ENCODE measurements at regions not wholly inside any gene's neighbourhood (a gene's known extent, or its start where the extent isn't known, plus 50 kb on each side); places are given as distances from the start of the nearest gene placed in this dataset.
"Not testable (repeated sequence)": the region's sequence is repeated elsewhere in the genome, so short reads cannot be mapped to it uniquely, and the experiment has no call there.

DNA sequence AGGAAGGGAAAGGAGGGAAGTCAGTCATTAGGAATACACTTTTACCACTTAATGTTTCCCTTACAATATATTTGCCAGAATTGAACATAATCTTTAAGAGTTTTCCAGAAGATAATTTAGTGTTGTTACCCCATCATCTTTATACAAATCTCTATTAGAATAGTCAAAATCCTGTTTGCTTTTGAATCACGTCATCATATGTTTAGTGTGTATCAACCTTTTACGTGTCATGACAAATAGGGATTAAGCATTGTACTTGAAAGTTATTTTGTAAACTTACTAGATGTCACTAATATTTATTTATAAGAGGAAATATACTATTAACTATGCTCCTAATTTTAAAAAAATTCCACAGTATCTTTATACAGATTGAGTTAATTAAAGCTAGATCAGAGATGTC, 1899.5 kb downstream of the MAT2B start:
- no peaks in the 10 kb centered on the region for H3K4me1 Mint-ChIP-seq
- no peak overlapping the region for H3K27ac Mint-ChIP-seq
- no peaks in the 10 kb centered on the region for H3K36me3 Mint-ChIP-seq
- ATAC-seq, result no peak
- H3K4me3 Mint-ChIP-seq, result no peak overlapping the region
- no peaks in the 10 kb centered on the region for H3K9me3 Mint-ChIP-seq
- no peaks in the 10 kb centered on the region for H3K27me3 Mint-ChIP-seq

DNA sequence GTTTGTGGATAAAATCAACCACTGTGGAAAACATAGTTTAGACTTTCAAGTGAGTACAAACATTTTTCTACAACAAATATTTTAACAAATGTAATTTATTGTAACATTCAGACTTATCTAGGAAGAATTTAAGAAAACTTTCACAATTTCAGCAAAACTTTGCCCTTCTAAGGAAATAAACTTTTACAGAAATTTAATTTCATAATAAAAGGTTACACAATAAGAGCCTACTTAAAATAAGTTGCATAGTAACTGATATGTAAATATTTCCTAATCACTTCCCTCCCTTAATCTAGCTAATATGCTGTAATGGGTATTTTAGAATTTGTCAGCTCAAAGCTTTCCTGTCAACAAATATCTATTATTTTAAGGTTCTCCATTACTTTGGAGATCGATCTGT, 1899.9 kb downstream of the MAT2B start:
- no peak overlapping the region for H3K27ac Mint-ChIP-seq
- no peaks in the 10 kb centered on the region for H3K9me3 Mint-ChIP-seq
- no peaks in the 10 kb centered on the region for H3K27me3 Mint-ChIP-seq
- no peak overlapping the region for H3K4me3 Mint-ChIP-seq
- no peaks in the 10 kb centered on the region for H3K4me1 Mint-ChIP-seq
- no peak for ATAC-seq
- H3K36me3 Mint-ChIP-seq, result no peaks in the 10 kb centered on the region

DNA sequence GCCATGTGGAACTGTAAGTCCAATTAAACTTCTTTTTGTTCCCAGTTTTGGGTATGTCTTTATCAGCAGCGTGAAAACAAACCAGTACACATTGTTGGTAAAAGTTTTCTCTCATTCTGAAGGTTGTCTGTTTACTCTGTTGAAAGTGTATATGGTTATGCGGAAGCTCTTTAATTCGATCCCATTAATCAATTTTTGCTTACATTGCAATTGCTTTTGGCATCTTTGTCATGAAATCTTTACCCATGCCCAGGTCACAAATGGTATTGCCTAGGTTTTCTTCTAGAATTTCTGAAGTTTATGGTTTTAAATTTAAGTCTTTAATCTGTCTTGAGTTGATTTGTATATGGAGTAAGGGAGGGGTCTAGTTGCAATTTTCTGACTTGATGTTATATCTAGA, 1901.9 kb downstream of the MAT2B start:
- no peak overlapping the region for H3K4me3 Mint-ChIP-seq
- no peak for ATAC-seq

DNA sequence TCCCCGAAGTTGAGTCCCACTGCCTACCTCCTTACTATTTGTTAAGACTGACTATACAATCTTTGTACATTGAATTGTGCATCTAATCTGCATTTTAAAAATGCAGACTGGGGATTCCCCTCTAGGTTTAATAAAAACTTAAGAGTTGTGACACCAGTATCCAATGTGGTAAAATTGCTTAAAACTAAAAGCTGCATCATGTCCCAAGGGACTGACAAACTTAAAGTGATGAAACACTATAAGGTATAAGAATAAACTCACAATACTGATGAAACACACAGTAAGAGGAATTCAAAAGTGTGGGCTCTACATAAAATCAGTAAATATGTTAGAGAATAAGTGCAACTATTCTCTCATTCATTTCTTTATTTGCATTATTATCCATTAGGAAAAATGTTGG, 1905.1 kb downstream of the MAT2B start:
- no peak for ATAC-seq
- H3K36me3 Mint-ChIP-seq, result no peaks in the 10 kb centered on the region
- no peak overlapping the region for H3K27ac Mint-ChIP-seq
- no peaks in the 10 kb centered on the region for H3K27me3 Mint-ChIP-seq
- no peaks in the 10 kb centered on the region for H3K4me1 Mint-ChIP-seq
- peaks cover 6% of the 10 kb centered on the region for H3K9me3 Mint-ChIP-seq
- H3K4me3 Mint-ChIP-seq, result no peak overlapping the region

More for the DNA sequence above, 1901.9 kb downstream of the MAT2B start:
- H3K9me3 Mint-ChIP-seq, result no peaks in the 10 kb centered on the region
- no peaks in the 10 kb centered on the region for H3K36me3 Mint-ChIP-seq
- no peaks in the 10 kb centered on the region for H3K4me1 Mint-ChIP-seq
- no peak overlapping the region for H3K27ac Mint-ChIP-seq
- no peaks in the 10 kb centered on the region for H3K27me3 Mint-ChIP-seq

DNA sequence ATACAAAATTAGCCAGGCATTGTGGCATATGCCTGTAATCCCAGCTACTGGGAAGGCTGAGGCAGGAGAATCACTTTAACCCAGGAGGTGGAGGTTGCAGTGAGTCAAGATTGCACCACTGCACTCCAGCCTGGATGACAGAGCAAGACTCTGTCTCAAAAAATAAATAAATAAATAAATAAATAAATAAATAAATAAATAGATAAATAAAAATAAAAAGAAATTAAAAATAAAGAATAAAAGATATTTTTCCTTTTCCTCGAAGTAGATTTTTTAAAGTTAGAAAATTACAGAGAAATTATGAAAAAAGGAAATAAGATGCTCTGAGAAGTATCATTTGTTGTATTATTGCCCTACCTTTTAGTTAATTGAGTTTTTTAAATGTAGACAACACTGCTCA, 1906.1 kb downstream of the MAT2B start:
- ATAC-seq, H3K4me1 Mint-ChIP-seq, H3K36me3 Mint-ChIP-seq, H3K27me3 Mint-ChIP-seq, H3K27ac Mint-ChIP-seq, H3K4me3 Mint-ChIP-seq, H3K9me3 Mint-ChIP-seq: not testable (repeated sequence)

DNA sequence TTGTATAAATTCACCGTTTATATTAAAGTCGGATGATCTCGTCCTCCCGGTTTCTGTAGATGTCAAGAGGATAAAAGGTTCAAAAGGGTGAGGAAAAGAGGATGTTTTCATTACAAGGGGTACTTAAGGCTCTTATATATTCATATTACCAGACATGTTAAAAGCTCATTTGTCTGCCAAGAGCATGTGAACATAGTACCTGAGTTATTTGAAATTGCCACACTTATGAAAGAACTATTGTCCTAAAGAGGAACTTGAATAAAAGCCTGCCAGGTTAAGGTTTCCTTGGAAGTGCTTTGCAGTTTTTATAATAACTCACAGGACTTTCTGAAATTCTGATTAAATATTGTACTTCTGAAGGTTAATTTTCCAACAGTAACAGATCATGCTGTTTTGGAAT, 1915.1 kb downstream of the MAT2B start:
- Mint-ChIP-seq H3K4me1 (no peaks in the 10 kb centered on the region), H3K27ac (no peak overlapping the region), H3K27me3 (no peaks in the 10 kb centered on the region), H3K36me3 (no peaks in the 10 kb centered on the region), H3K4me3 (no peak overlapping the region), H3K9me3 (peaks cover under 1% of the 10 kb centered on the region)
- no peak for ATAC-seq

DNA sequence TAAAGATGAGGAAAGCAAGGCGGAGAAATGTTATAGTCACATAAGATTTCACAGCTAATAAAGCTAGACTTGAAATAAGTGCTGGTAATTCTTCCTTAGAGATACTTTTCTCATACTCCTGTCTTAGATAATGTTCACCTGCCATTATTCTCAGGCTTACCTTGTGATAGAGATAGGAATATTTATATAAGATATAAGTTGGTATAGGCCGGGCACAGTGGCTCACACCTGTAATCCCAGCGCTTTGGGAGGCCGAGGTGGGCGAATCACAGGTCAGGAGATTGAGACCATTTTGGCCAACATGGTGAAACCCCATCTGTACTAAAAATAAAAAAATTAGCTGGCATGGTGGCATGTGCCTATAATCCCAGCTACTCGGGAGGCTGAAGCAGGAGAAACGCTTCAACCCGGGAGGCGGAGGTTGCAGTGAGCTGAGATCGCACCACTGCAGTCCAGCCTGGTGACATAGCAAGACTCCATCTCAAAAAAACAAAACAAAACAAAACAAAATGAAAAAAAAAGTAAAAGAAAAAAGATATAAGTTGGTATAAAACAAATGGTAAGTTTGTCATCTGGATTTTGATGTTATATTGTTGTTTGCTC, 1918.4 kb downstream of the MAT2B start:
- Mint-ChIP-seq H3K27me3 (no peaks in the 10 kb centered on the region), H3K4me3 (no peak overlapping the region), H3K36me3 (no peaks in the 10 kb centered on the region), H3K9me3 (peaks cover 6% of the 10 kb centered on the region), H3K4me1 (no peaks in the 10 kb centered on the region), H3K27ac (no peak overlapping the region)
- ATAC-seq, result no peak

DNA sequence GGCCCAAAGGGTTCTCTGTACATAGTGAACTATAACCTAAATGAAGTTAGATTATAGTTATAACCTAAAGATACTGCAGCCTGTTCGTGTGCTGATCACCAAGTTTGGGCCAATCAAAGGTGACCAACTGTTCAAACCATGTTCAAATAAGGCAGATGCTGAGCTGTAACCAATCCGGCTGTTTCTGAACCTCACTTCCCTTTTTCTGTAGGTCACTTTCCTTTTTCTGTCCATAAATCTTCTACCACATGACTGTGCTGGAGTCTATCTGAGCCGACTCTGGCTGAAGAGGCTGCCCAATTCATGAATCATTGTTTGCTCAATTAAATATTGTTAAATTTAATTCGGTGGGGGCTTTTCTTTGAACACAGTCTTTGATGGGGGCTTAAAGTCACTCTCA, 1920.2 kb downstream of the MAT2B start:
- Mint-ChIP-seq H3K27ac (no peak overlapping the region), H3K4me1 (no peaks in the 10 kb centered on the region), H3K36me3 (no peaks in the 10 kb centered on the region), H3K9me3 (peaks cover 6% of the 10 kb centered on the region), H3K27me3 (no peaks in the 10 kb centered on the region), H3K4me3 (no peak overlapping the region)
- ATAC-seq, result no peak

DNA sequence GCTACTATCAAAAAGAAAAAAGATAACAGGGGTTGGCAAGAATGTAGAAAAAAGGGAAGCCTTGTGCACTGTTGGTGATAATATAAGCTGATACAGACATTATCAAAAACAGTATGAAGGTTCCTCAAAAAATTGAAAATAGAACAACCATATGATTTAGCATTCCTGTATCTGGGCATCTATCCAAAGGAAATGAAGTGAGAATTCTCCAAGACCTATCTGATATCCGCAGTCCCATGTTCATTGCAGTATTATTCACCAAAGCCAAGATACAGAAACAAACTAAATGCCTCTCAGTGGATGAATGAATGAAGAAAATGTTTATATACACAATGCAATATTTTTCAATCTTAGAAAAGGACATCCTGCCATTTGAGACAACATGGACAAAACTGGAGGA, 1943.3 kb downstream of the MAT2B start:
- Mint-ChIP-seq H3K36me3 (no peaks in the 10 kb centered on the region), H3K4me1 (no peaks in the 10 kb centered on the region), H3K4me3 (no peak overlapping the region), H3K27me3 (no peaks in the 10 kb centered on the region), H3K27ac (no peak overlapping the region), H3K9me3 (peaks cover 6% of the 10 kb centered on the region)
- ATAC-seq, result no peak

DNA sequence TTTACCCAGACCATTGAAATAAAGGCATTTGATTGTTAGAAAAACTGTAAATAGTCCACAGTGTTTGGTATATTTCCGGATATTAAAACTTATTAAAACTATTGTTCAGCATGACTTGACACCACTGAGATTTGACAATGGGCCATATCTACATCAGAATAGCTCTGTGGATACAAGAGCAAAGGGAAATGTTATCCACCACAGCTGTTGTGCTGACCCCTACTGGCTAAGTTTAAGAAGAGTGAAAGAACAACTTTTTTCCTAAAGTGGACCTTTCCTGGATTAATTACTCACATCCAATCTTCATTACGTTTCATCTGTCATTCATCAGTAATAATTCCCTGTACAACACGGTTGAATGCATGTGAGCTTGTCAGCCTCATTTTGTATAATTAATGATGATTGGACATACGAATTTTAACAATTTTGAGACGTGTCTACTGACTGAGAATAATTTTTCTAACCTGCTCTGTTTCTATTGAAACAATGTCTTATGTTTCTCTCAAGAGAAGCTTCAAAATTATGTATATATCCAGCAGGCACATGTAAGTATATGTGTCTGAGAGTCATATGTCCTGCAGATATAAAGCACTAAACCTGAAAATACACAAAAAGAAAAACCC, 1952.6 kb downstream of the MAT2B start:
- Mint-ChIP-seq H3K4me1 (no peaks in the 10 kb centered on the region), H3K4me3 (no peak overlapping the region), H3K36me3 (no peaks in the 10 kb centered on the region), H3K27me3 (no peaks in the 10 kb centered on the region), H3K27ac (no peak overlapping the region), H3K9me3 (no peaks in the 10 kb centered on the region)
- ATAC-seq, result no peak

DNA sequence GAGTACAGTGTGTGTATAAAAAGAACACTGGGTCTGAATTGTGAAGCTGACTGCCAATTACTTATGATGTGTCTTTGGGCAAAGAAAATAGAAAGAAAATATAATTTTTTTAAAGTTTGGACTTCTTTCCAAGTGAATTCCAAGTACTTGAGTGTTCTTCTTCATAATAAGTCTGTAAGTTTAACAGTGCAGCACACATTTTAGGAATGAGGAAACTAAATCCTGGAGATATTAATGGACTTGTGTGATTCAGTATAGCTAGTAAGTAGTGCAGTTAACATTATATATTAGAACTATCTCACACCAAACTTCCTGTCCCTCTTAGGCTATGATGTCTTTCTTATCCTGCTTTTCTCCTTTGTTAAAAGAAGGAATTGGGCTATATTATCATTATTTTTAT, 1953.8 kb downstream of the MAT2B start:
- no peaks in the 10 kb centered on the region for H3K4me1 Mint-ChIP-seq
- no peak overlapping the region for H3K4me3 Mint-ChIP-seq
- H3K27me3 Mint-ChIP-seq, result no peaks in the 10 kb centered on the region
- H3K27ac Mint-ChIP-seq, result no peak overlapping the region
- H3K9me3 Mint-ChIP-seq, result no peaks in the 10 kb centered on the region
- ATAC-seq, result no peak
- no peaks in the 10 kb centered on the region for H3K36me3 Mint-ChIP-seq

DNA sequence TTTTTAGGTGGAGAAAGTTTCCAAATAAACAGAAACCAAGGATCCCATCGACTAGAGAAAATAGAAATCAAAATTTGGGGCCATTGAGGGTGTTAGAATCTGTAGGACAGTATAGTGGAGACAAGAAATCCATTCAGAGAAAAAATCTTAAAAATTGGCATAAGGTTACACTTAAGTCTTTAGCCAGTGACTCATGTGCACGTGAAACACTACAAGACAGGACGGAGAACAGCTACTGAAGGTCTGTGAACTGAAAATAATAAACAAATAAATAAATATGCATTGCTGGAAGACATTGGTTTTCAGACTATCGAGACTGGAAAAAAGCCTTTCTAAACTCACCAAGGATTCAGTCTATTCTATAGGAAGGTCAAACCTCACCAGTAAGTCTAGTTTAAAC, 1955.5 kb downstream of the MAT2B start:
- Mint-ChIP-seq H3K4me1 (no peaks in the 10 kb centered on the region), H3K4me3 (no peak overlapping the region), H3K36me3 (no peaks in the 10 kb centered on the region), H3K27me3 (no peaks in the 10 kb centered on the region), H3K27ac (no peak overlapping the region), H3K9me3 (peaks cover 3% of the 10 kb centered on the region)
- ATAC-seq, result no peak

DNA sequence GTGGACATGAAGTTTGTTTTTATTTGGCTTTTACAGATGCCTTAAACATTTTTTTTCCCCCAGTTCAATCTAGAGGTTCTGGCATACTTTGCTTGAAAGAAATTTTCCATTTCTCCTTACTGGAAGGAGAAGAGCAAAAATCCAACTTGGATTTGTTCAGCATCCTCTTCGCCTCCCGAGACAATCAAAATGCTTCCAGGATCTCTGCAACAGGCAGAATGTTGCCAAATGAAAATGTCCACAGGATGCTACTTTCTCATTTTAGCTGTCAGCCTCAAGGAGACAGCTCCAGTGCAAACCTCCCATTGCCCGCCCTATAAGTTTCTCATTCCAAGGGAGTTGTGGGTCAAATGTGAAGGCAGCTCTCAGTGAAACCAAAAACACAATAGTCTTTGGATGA, 1972.1 kb downstream of the MAT2B start:
- no peaks in the 10 kb centered on the region for H3K4me1 Mint-ChIP-seq
- no peak for ATAC-seq
- no peaks in the 10 kb centered on the region for H3K9me3 Mint-ChIP-seq
- no peak overlapping the region for H3K4me3 Mint-ChIP-seq
- no peaks in the 10 kb centered on the region for H3K36me3 Mint-ChIP-seq
- H3K27ac Mint-ChIP-seq, result no peak overlapping the region
- no peaks in the 10 kb centered on the region for H3K27me3 Mint-ChIP-seq

DNA sequence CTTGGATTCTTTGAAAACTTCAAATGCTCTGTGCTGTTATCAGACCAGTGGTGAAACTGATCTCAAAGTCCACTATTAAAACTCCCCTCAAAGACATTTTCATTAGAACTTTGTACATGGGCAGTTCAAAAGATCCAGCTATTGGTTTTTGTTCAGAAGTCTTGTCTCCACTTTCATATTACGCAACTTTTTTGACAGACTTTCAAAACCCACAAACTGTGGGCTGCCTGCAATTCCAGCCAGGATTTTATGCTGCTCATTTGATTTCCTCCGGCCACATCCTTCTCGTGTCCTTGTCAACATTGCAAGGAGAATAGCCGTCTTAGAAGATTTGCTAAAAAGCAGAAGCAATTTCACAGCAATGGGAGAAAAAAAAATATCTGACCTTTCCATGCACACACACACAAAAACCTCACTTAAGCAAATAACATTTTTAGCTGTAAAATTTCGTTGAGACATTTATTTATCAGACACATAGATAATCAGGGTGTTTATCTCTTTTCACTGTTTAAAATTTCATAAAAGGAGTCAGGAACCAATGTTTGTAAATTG, 1990.5 kb downstream of the MAT2B start:
- H3K27me3 Mint-ChIP-seq, result no peaks in the 10 kb centered on the region
- no peak overlapping the region for H3K27ac Mint-ChIP-seq
- H3K36me3 Mint-ChIP-seq, result no peaks in the 10 kb centered on the region
- no peaks in the 10 kb centered on the region for H3K9me3 Mint-ChIP-seq
- no peak for ATAC-seq
- H3K4me3 Mint-ChIP-seq, result no peak overlapping the region
- no peaks in the 10 kb centered on the region for H3K4me1 Mint-ChIP-seq

DNA sequence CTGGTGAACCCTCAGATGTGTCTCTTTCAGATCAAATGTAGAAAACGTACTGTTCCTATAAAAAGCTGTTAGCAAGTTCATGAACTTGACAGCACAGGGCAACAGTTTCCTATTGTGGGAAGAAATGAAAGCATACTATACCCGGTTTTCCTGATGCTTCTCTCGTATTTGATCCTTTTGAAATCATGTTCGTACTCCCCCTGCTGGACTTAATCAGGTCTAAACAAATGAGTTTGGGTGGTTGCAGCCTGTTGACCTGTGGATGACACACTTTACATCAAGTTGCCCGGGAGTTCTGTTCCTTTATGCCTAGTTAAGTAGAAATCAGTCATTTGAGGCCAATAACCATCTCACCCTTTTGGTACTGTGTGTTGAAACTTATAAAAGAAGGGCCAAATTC, 1992.3 kb downstream of the MAT2B start:
- H3K36me3 Mint-ChIP-seq, result no peaks in the 10 kb centered on the region
- no peaks in the 10 kb centered on the region for H3K27me3 Mint-ChIP-seq
- ATAC-seq, result no peak
- H3K27ac Mint-ChIP-seq, result no peak overlapping the region
- no peaks in the 10 kb centered on the region for H3K4me1 Mint-ChIP-seq
- H3K9me3 Mint-ChIP-seq, result no peaks in the 10 kb centered on the region
- no peak overlapping the region for H3K4me3 Mint-ChIP-seq

DNA sequence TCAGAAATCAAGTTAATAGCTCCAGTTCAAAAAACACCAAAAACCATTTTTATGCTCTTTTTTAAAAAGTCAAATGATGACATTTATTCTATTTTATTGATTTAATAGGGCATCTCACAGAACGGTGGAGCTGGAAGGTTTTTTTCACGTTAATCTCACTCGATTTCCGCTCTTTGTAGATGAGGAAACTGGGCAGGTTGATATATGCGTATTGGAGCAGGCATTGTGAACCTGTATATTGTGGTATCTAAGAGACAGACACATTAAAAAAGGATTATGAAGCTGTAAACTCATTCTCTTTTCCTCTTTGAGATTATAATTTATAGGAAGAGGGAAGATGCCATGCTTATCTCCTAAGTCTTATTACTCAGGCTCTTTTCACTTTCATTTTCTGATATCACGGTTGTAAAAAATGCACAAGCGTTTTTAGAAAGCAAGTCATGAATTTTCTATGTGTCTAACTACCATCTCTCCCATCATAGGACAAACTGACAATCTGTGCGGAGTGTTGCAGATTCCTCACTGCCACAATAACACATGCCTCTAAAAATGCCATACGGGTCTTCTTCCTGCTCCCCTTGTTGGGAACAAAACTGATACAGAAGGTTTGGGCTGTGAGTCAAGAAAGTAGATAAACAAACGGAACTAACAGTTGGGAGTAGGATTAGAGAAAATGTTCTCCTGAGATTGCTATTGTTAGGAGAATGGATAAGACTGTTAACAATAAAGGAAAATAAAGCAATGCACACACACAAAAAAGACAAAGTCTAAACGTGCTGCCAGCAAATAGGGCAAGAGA, 1997.7 kb downstream of the MAT2B start:
- H3K9me3 Mint-ChIP-seq, result peaks cover 2% of the 10 kb centered on the region
- no peak overlapping the region for H3K4me3 Mint-ChIP-seq
- no peaks in the 10 kb centered on the region for H3K36me3 Mint-ChIP-seq
- H3K4me1 Mint-ChIP-seq, result no peaks in the 10 kb centered on the region
- H3K27me3 Mint-ChIP-seq, result no peaks in the 10 kb centered on the region
- ATAC-seq, result no peak
- H3K27ac Mint-ChIP-seq, result no peak overlapping the region
